ENCODE measurements at regions not wholly inside any gene's neighbourhood (a gene's known extent, or its start where the extent isn't known, plus 50 kb on each side); places are given as distances from the start of the nearest gene placed in this dataset.

DNA sequence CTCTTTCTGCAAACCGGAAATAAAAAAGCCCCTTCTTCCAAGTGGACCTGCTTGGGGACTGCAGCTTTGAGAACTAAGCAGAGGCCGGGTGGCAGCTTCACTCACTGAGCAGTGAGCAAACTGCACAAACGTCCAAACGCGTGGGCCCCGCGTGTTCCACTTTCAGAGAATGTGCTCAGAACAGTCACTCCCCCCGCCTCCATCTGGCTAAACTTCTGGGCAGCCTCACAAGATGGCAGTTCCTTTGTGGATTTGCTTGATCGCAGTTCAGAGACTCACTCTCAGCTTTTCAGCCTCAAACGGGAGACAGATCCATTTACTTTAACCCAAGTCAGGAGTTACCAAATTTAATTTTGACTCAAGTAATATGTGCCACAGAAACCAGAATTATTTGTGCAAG, 216.6 kb downstream of the TLE1 start:
- TF ChIP-seq CTCF (IDR thresholded peaks at IDR 0.05) (no peak), SIN3A (IDR thresholded peaks at IDR 0.05; ENCODE audit: borderline replicate concordance, insufficient read depth, low read depth, low read length) (no peak)

All from Panc1 (cell line).